SK-N-SH treated with all-trans-retinoic acid at 6 μM for 48 hours (cell line): ENCODE measurements at regions not wholly inside any gene's neighbourhood (a gene's known extent, or its start where the extent isn't known, plus 50 kb on each side); places are given as distances from the start of the nearest gene placed in this dataset.

ENCODE experiments used
- ARNTL ChIP-seq: fragments of 450-650 bp; formaldehyde crosslinking; IDR thresholded peaks from 2 replicates; pipeline ENCODE4 v1.5.0; 2020; ENCODE audit warnings: low read depth, mild to moderate bottlenecking, moderate library complexity, borderline replicate concordance
- ESRRG ChIP-seq: fragments of 250-450 bp; sonication (Bioruptor Pico); IDR thresholded peaks from 2 replicates; pipeline ENCODE4 v1.6.1; 2021; ENCODE audit warnings: mild to moderate bottlenecking
- RARB ChIP-seq: fragments of 250-450 bp; sonication (Bioruptor Pico); IDR thresholded peaks from 2 replicates; pipeline ENCODE4 v1.8.0; 2021; ENCODE audit warnings: mild to moderate bottlenecking, moderate library complexity
- TOX ChIP-seq: fragments of 250-450 bp; sonication (Bioruptor Pico); IDR thresholded peaks from 2 replicates; pipeline ENCODE4 v1.8.0; 2021; ENCODE audit warnings: mild to moderate bottlenecking, moderate library complexity, borderline replicate concordance
- ZC3H10 ChIP-seq: fragments of 250-450 bp; sonication (Bioruptor Pico); IDR thresholded peaks from 2 replicates; pipeline ENCODE4 v1.5.1; 2021; ENCODE audit warnings: mild to moderate bottlenecking, moderate library complexity
- ZNF565 ChIP-seq: fragments of 450-650 bp; formaldehyde crosslinking; conservative IDR thresholded peaks from 2 replicates; pipeline ENCODE4 v1.5.0; 2020; ENCODE audit warnings: low read depth, mild to moderate bottlenecking, moderate library complexity
- ZNF8 ChIP-seq: fragments of 450-650 bp; formaldehyde crosslinking; IDR thresholded peaks from 2 replicates; pipeline ENCODE4 v1.5.0; 2020; ENCODE audit warnings: mild to moderate bottlenecking, moderate library complexity

DNA sequence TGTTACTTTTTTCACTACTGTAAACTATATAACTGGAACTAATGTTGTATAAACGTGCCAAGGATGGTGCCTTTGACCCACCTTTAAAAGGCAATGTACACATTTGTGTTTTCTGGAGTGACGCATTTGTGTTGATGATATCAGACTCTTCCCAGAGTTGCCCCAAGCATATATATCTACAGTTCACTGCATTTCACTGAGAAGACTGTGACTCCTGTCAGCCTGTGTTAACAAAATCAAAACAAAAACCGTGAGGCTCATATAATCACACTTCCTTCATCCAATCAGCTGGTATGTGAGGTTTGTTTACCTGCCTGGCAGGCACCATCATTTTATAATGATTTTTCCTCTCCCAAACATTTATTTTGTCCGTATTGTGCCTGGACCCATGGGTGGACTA, 117.6 kb upstream of the ROBO1 start:
- TF ChIP-seq ZNF8 (CRISPR knock-in tag) = no peak
- no peak for TF ChIP-seq ARNTL
- TF ChIP-seq ZNF565 (CRISPR knock-in tag) = no peak
- TF ChIP-seq TOX (CRISPR knock-in tag) = no peak
- TF ChIP-seq ZC3H10 (CRISPR knock-in tag) = no peak
- TF ChIP-seq RARB (CRISPR knock-in tag) = no peak
- TF ChIP-seq ESRRG (CRISPR knock-in tag) = no peak
